ENCODE measurements at regions not wholly inside any gene's neighbourhood (a gene's known extent, or its start where the extent isn't known, plus 50 kb on each side); places are given as distances from the start of the nearest gene placed in this dataset.

DNA sequence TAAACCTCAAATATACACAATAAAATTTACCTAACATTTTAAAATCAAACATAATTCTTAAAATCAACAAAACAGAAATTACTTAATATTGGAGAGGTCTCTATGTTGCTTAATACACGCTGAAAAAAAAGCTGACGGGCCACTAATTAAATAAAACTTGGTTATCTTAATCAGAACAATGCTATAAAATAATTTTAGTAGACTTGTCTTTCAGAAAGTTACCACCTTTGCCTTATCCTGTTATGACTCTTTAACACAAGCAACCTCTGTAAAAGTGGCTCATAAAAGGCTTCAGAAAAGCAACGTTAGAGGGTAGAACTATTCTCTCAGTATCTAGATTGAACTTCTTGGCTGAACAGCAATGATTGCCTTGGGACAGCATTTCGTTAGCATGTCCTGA lies 251.0 kb upstream of the RIOK2 start:
- Histone ChIP-seq H3K9me3 (no peaks in the 10 kb centered on the region), H3K4me1 (ENCODE audit: low read depth) (no peaks in the 10 kb centered on the region), H3K4me3 (no peak overlapping the region), H3K36me3 (ENCODE audit: low read depth) (no peaks in the 10 kb centered on the region)
- ATAC-seq (no peak), DNase-seq (no peak)
- intact Hi-C loops (cut with DNase I, micrococcal nuclease), result no loop called here
- TF ChIP-seq, protein P1, sequence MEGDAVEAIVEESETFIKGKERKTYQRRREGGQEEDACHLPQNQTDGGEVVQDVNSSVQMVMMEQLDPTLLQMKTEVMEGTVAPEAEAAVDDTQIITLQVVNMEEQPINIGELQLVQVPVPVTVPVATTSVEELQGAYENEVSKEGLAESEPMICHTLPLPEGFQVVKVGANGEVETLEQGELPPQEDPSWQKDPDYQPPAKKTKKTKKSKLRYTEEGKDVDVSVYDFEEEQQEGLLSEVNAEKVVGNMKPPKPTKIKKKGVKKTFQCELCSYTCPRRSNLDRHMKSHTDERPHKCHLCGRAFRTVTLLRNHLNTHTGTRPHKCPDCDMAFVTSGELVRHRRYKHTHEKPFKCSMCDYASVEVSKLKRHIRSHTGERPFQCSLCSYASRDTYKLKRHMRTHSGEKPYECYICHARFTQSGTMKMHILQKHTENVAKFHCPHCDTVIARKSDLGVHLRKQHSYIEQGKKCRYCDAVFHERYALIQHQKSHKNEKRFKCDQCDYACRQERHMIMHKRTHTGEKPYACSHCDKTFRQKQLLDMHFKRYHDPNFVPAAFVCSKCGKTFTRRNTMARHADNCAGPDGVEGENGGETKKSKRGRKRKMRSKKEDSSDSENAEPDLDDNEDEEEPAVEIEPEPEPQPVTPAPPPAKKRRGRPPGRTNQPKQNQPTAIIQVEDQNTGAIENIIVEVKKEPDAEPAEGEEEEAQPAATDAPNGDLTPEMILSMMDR (IDR thresholded peaks at IDR 0.05), result no peak

DNA sequence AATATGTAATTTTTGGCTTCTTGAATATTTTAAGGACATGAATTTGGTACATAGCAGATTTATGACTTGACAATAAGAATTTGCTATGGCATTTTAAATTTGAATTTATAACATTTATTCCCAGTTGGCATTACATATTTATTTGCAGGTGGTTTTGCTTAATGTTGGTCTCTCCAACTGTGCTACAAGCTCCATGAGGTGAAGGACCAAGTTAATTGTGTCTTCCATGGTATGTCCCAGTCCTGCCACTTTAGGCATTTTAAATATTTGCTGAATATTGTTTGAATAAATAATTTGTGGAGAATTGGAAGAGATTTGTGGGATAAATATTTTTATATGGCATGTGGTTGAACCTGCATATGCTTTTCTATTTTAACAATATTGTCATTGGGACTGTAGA lies 253.4 kb upstream of the RIOK2 start:
- Histone ChIP-seq H3K9me3 (no peaks in the 10 kb centered on the region), H3K4me3 (no peak overlapping the region), H3K36me3 (ENCODE audit: low read depth) (no peaks in the 10 kb centered on the region), H3K4me1 (ENCODE audit: low read depth) (no peaks in the 10 kb centered on the region)
- TF ChIP-seq, protein P1 (IDR thresholded peaks at IDR 0.05), result no peak
- intact Hi-C loops (cut with DNase I, micrococcal nuclease), result no loop called here
- DNase-seq (no peak), ATAC-seq (no peak)

DNA sequence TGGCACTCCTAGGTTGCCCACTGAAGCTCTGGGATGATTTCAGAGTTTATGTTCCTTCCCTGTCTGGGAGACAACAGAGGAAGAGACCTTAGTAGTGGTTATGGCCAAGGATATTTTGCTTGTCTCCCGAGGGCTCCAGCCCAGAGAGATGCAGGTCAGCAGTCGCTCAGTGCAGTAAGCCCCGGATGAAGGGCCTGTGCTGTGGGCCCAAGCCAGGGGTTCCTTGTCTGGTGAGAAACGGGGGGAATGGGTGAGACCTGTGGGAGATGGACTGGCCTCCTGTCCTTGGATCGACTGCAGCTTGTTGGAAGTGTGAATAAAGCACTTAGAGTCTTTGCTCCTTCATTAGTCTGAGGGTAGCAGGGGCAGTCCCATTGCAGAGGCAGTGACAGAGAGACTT lies 260.7 kb upstream of the RIOK2 start:
- H3K4me3 ChIP-seq, result no peak overlapping the region
- H3K9me3 ChIP-seq, result peaks cover 11% of the 10 kb centered on the region
- H3K36me3 ChIP-seq (ENCODE audit: low read depth), result no peaks in the 10 kb centered on the region
- no peaks in the 10 kb centered on the region for H3K4me1 ChIP-seq (ENCODE audit: low read depth)
- TF ChIP-seq, protein P1 (IDR thresholded peaks at IDR 0.05), result no peak
- DNase-seq (no peak), ATAC-seq (no peak)
- intact Hi-C loops (cut with DNase I, micrococcal nuclease), result no loop called here

DNA sequence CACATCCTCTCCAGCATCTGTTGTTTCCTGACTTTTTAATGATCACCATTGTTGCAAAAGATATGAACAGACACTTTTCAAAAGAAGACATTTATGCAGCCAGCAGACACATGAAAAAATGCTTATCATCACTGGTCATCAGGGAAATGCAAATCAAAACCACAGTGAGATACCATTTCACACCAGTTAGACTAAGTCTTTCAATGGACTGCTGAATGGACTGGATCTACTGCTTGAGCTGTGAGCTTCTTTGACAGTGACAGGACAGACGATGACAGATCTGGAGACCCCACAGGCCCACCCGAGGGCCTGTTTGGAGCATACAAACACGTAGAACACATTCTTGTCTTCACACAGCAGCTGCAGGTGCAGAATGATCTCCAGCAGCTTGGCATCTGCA lies 266.1 kb upstream of the RIOK2 start:
- Histone ChIP-seq H3K9me3 (peaks cover 5% of the 10 kb centered on the region), H3K36me3 (ENCODE audit: low read depth) (no peaks in the 10 kb centered on the region), H3K4me3 (no peak overlapping the region), H3K4me1 (ENCODE audit: low read depth) (no peaks in the 10 kb centered on the region)
- DNase-seq (no peak), ATAC-seq (no peak)
- TF ChIP-seq, protein P1 (IDR thresholded peaks at IDR 0.05), result no peak
- intact Hi-C loops (cut with DNase I, micrococcal nuclease), result no loop called here

- intact Hi-C loops (cut with DNase I, micrococcal nuclease), result no loop called here
- DNase-seq, result no peak
- peak; percentile 51 for ATAC-seq
- H3K36me3 ChIP-seq (ENCODE audit: low read depth), result no peaks in the 10 kb centered on the region
- H3K4me3 ChIP-seq, result no peak overlapping the region
- no peaks in the 10 kb centered on the region for H3K9me3 ChIP-seq
- no peaks in the 10 kb centered on the region for H3K4me1 ChIP-seq (ENCODE audit: low read depth)
- TF ChIP-seq, protein P1 (IDR thresholded peaks at IDR 0.05), result no peak
Measured at GRCh38 chr5:97452646-97453045, 269.6 kb upstream of the RIOK2 start.

- Histone ChIP-seq H3K4me1 (ENCODE audit: low read depth) (no peaks in the 10 kb centered on the region), H3K36me3 (ENCODE audit: low read depth) (no peaks in the 10 kb centered on the region), H3K9me3 (no peaks in the 10 kb centered on the region), H3K4me3 (no peak overlapping the region)
- DNase-seq (no peak), ATAC-seq (no peak)
- intact Hi-C loops (cut with DNase I, micrococcal nuclease), result no loop called here
- TF ChIP-seq, protein P1 (IDR thresholded peaks at IDR 0.05), result no peak
Measured at GRCh38 chr5:97453263-97453662, 270.2 kb upstream of the RIOK2 start.
